NT2/D1 (cell line): ENCODE measurements at regions not wholly inside any gene's neighbourhood (a gene's known extent, or its start where the extent isn't known, plus 50 kb on each side); places are given as distances from the start of the nearest gene placed in this dataset.

Experiments used
- SUZ12 ChIP-seq: IDR thresholded peaks from 2 replicates; pipeline ENCODE4 v1.6.1; 2011; ENCODE audit not compliant: insufficient read length, insufficient read depth; ENCODE audit errors: extremely low read depth
- YY1 ChIP-seq: IDR thresholded peaks from 2 replicates; pipeline ENCODE4 v1.6.1; 2011; ENCODE audit not compliant: insufficient read length, insufficient read depth
- ZNF274 ChIP-seq: IDR thresholded peaks from 2 replicates; pipeline ENCODE4 v1.6.1; 2011; ENCODE audit warnings: mild to moderate bottlenecking, low read depth, low read length

GRCh38 chr3:80788914-80789313 is 972.5 kb downstream of the GBE1 start:
- TF ChIP-seq SUZ12 (no peak), YY1 (no peak), ZNF274 (no peak)
